ENCODE measurements at regions not wholly inside any gene's neighbourhood (a gene's known extent, or its start where the extent isn't known, plus 50 kb on each side); places are given as distances from the start of the nearest gene placed in this dataset.

DNA sequence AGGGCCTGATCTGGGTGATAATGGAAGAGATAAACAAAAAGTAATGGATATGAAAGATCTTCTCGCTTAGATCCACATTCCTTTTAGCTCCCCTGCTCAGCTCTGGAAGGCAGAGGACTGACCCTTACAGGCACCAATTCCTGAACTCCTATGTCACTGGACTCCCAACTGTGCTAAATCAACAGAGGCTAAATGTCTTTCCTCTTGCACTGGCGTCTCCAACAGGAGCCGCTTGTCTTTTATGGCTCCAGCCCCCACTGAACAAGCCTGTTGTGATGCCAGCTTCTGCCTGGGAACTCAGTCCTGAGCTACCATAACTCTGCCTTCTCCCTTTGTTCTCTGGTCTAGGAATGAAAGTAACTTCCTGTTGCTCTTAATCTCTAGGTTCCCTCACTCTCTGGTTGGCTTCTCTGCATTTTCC, 142.1 kb upstream of the COL11A1 start:
- TF ChIP-seq, protein P1, sequence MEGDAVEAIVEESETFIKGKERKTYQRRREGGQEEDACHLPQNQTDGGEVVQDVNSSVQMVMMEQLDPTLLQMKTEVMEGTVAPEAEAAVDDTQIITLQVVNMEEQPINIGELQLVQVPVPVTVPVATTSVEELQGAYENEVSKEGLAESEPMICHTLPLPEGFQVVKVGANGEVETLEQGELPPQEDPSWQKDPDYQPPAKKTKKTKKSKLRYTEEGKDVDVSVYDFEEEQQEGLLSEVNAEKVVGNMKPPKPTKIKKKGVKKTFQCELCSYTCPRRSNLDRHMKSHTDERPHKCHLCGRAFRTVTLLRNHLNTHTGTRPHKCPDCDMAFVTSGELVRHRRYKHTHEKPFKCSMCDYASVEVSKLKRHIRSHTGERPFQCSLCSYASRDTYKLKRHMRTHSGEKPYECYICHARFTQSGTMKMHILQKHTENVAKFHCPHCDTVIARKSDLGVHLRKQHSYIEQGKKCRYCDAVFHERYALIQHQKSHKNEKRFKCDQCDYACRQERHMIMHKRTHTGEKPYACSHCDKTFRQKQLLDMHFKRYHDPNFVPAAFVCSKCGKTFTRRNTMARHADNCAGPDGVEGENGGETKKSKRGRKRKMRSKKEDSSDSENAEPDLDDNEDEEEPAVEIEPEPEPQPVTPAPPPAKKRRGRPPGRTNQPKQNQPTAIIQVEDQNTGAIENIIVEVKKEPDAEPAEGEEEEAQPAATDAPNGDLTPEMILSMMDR (IDR thresholded peaks at IDR 0.05; ENCODE audit: poor library complexity, severe bottlenecking): no peak
- no peak for ATAC-seq (ENCODE audit: low read depth)
- DNase-seq (ENCODE audit: low spot score): no peak
- no peaks in the 10 kb centered on the region for H3K36me3 ChIP-seq (ENCODE audit: low read depth)
- H3K27ac ChIP-seq (ENCODE audit: poor library complexity, severe bottlenecking): no peak overlapping the region
- no peak overlapping the region for H3K4me3 ChIP-seq (ENCODE audit: severe bottlenecking)
- no peaks in the 10 kb centered on the region for H3K9me3 ChIP-seq (ENCODE audit: severe bottlenecking)
- no peaks in the 10 kb centered on the region for H3K4me1 ChIP-seq (ENCODE audit: insufficient read depth, poor library complexity, severe bottlenecking)
- H3K27me3 ChIP-seq (ENCODE audit: insufficient read depth, poor library complexity, severe bottlenecking): peaks cover 3% of the 10 kb centered on the region

DNA sequence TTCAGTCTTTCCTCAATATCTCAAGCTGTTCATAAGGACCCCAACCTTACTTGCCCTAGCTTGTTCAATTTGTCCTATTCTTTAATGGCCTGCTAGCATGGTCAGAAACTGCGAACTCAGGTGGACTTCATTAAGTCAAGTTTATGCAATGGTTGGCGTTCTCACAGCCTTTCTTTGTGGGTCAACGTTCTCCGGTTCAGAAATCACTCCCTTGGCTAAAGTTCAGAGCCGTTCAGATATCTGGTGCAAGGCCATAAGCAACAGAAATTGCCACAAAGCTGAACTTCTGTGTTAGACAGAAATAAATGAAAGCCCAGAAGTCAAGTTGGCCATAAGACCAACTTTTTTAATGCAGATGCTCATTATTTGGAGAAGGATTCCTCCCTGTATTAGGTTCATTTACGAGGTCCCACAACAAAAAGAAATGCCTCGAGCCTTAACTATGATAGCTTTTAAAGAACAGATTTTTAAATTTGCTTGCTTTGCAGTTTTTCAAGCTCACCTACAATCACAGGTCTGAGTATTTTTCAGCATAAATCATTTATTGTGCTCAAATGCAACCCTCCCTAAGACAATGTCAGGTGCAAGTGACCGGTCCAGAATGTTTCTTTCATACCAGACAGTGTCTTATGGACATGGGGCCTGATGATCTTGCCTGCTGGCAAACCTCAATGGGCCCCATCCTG, 140.2 kb upstream of the COL11A1 start:
- Histone ChIP-seq H3K27me3 (ENCODE audit: insufficient read depth, poor library complexity, severe bottlenecking) (peaks cover 3% of the 10 kb centered on the region), H3K9me3 (ENCODE audit: severe bottlenecking) (no peaks in the 10 kb centered on the region), H3K4me3 (ENCODE audit: severe bottlenecking) (no peak overlapping the region), H3K27ac (ENCODE audit: poor library complexity, severe bottlenecking) (no peak overlapping the region), H3K4me1 (ENCODE audit: insufficient read depth, poor library complexity, severe bottlenecking) (no peaks in the 10 kb centered on the region), H3K36me3 (ENCODE audit: low read depth) (no peaks in the 10 kb centered on the region)
- no peak for DNase-seq (ENCODE audit: low spot score)
- no peak for ATAC-seq (ENCODE audit: low read depth)
- TF ChIP-seq, protein P1 (IDR thresholded peaks at IDR 0.05; ENCODE audit: poor library complexity, severe bottlenecking): no peak

DNA sequence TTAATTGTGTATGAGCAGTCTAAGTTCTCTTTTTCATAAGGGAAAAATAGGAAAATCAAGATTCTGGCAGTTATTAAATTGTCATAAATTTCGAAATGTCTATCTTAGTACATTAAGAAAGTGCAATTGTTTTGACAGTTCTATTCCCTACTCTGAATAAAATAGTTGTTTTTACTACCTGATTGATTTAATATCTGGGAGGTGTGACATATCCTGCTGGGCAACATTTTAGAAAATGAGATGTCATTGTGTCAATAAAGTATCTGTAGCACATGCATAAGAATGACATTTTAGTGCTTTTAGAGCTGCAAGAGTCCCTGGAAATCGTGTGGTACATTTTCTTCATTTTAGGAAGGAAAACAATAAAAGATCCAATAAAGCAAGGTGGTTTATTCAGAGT, 139.2 kb upstream of the COL11A1 start:
- no peaks in the 10 kb centered on the region for H3K36me3 ChIP-seq (ENCODE audit: low read depth)
- DNase-seq (ENCODE audit: low spot score): no peak
- peaks cover 3% of the 10 kb centered on the region for H3K27me3 ChIP-seq (ENCODE audit: insufficient read depth, poor library complexity, severe bottlenecking)
- no peak overlapping the region for H3K27ac ChIP-seq (ENCODE audit: poor library complexity, severe bottlenecking)
- no peak overlapping the region for H3K4me3 ChIP-seq (ENCODE audit: severe bottlenecking)
- TF ChIP-seq, protein P1 (IDR thresholded peaks at IDR 0.05; ENCODE audit: poor library complexity, severe bottlenecking): no peak
- H3K4me1 ChIP-seq (ENCODE audit: insufficient read depth, poor library complexity, severe bottlenecking): no peaks in the 10 kb centered on the region
- H3K9me3 ChIP-seq (ENCODE audit: severe bottlenecking): no peaks in the 10 kb centered on the region
- no peak for ATAC-seq (ENCODE audit: low read depth)

DNA sequence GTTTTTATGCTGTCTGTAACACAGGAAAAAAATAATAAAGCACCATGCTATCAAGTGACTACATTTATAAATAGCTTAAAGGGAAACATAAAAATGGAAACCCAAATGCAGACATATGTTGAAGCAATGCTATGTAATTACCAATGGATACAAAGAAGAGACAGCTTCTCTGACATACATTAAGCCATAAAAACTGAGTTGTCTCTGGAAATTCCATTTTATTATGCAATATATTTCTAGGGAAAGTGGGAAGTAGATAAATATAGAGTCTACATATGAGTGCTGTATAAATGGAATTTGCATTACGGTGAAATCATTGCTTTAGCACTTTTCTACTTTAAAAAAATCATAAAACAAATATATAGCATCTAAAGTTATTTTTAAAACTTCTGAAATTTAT, 135.2 kb upstream of the COL11A1 start:
- no peak for ATAC-seq (ENCODE audit: low read depth)
- no peak overlapping the region for H3K4me3 ChIP-seq (ENCODE audit: severe bottlenecking)
- no peak overlapping the region for H3K27ac ChIP-seq (ENCODE audit: poor library complexity, severe bottlenecking)
- H3K9me3 ChIP-seq (ENCODE audit: severe bottlenecking): no peaks in the 10 kb centered on the region
- H3K27me3 ChIP-seq (ENCODE audit: insufficient read depth, poor library complexity, severe bottlenecking): peaks cover 3% of the 10 kb centered on the region
- no peaks in the 10 kb centered on the region for H3K36me3 ChIP-seq (ENCODE audit: low read depth)
- DNase-seq (ENCODE audit: low spot score): no peak
- H3K4me1 ChIP-seq (ENCODE audit: insufficient read depth, poor library complexity, severe bottlenecking): no peaks in the 10 kb centered on the region
- TF ChIP-seq, protein P1 (IDR thresholded peaks at IDR 0.05; ENCODE audit: poor library complexity, severe bottlenecking): no peak

DNA sequence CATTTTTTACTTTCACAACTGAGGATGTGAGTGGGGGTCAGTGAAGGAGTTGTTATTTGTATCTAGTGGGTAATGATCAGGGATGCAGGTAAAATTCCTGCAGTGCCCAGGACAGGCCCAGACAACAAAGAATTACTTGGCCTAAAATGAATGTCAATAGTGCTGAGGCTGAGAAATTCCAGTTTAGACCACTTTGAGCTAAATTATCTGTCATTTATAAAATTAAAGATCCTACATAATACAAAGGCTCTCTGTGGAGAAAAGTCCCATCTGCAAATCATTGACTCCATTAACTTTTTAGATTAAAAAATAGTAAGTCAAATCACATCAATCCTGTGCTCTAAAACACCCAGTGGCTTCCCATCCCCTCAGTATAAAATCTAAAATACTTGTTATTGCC, 130.7 kb upstream of the COL11A1 start:
- H3K27ac ChIP-seq (ENCODE audit: poor library complexity, severe bottlenecking): no peak overlapping the region
- no peak for DNase-seq (ENCODE audit: low spot score)
- no peaks in the 10 kb centered on the region for H3K36me3 ChIP-seq (ENCODE audit: low read depth)
- no peaks in the 10 kb centered on the region for H3K9me3 ChIP-seq (ENCODE audit: severe bottlenecking)
- ATAC-seq (ENCODE audit: low read depth): no peak
- no peaks in the 10 kb centered on the region for H3K4me1 ChIP-seq (ENCODE audit: insufficient read depth, poor library complexity, severe bottlenecking)
- no peaks in the 10 kb centered on the region for H3K27me3 ChIP-seq (ENCODE audit: insufficient read depth, poor library complexity, severe bottlenecking)
- TF ChIP-seq, protein P1 (IDR thresholded peaks at IDR 0.05; ENCODE audit: poor library complexity, severe bottlenecking): no peak
- H3K4me3 ChIP-seq (ENCODE audit: severe bottlenecking): no peak overlapping the region

Measured in RWPE2 (cell line).